GM20000 (cell line): ENCODE measurements at regions not wholly inside any gene's neighbourhood (a gene's known extent, or its start where the extent isn't known, plus 50 kb on each side); places are given as distances from the start of the nearest gene placed in this dataset.

Experiments
- DNase-seq: peaks from one replicate; pipeline ENCODE4 v3.0.0; 2012; ENCODE audit warnings: low spot score
- CTCF ChIP-seq: IDR thresholded peaks from 2 replicates; pipeline ENCODE4 v1.5.1; 2012; ENCODE audit warnings: mild to moderate bottlenecking, control low read depth; ENCODE audit errors: extremely low read depth, missing control alignments

DNA sequence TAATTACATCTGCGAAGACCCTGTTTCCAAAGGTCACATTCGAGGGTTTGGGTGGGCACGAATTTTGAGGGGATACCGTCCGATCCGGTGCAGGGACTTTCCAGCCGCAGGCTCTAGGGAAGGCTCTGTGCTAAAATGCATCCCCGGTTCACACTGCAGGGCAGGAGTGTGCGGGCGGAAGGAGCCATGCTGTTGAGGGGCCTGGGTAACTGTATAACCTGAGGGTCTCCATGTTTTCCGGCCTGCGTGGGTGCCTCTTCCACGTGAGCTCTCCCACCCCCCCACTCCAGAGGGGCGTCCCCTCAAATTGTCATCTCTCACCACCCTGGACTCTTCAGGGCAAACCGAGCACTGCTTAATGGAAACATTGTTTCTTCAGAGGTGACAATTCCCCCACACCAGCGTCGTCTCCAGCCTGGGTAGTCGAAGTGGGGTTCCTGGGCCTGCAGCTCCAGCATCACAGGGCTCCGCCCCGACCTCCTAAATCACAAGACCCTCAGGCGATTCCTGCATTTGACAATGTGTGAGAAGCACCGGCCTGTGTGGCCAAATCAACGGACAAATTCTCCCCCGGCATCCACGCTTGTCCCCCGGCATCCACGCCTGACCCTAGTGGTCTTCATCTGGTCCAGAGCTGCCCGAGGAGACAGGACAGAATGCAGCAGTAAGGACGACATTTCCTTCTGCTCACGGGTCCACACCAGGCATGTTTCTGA lies 51.2 kb downstream of the FOXL3 start:
- TF ChIP-seq CTCF = no peak
- no peak for DNase-seq

GRCh38 chr7:341841-342638 lies 52.1 kb downstream of the FOXL3 start:
- no peak for DNase-seq
- TF ChIP-seq CTCF = no peak

DNA sequence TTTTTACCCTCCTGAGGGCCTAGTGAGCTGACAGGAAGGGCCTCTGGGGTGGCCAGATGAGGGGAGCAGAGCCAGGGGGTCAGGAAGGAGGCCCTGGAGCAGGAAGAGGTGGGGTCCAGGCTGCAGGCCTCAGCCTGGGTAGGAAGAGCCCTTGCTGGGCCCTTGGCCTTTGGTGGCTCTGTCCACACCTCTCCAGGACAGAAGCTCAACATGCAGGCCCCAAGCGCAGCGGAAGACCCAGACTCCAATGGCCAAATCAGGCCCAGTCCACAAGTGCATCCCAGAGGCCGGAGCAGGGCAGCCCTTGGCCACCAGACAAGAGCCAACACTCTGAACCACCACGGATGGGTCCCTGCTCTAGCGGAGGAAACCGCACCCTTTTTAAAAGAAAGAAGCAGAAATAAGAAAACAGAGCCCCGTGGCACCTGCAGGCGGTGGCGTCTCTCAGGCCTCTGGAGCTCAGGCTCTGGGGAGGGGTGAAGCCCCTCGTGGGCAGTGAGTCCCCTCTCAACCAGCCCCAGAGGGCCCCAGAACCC lies 52.8 kb downstream of the FOXL3 start:
- no peak for DNase-seq
- TF ChIP-seq CTCF = no peak

GRCh38 chr7:343227-343822 lies 53.4 kb downstream of the FOXL3 start:
- no peak for TF ChIP-seq CTCF
- DNase-seq = no peak

DNA sequence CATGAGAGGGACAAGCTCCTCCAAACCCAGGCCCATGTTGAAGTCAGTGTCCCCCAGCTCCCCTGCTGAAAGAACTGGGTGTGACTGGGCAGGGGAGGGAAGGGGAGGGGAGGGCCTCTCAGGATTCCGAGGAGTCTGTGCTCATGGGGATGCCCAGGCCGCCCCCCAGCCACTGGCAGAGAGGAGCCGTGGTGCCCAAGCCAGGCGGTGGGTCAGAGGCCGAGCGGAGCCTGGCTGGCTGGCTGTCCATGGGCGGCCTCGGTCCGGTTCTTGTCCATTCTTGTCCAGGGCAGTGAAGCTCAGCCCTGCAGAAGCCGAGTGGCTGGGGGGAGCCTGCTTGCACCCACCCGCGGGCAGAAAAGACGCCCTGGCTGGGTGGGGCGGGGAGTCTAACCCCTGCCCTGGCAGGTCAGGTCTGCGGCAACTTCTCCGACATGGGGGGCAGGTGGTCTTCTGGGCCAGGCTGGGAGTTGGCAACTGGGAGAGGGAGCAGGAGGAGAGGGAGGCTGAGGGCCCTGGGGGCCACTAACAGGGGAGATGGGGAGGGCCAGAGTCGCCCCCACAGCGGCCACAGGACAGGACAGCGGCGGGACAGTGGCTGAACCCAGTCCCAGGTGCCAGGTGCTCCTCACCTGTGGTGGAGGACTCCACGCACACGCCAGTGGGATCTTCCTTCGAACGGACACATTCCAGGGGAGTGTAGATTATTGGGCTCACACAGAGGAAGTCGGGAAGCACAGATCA lies 54.1 kb downstream of the FOXL3 start:
- no peak for DNase-seq
- TF ChIP-seq CTCF = no peak

GRCh38 chr7:344608-344994 lies 54.6 kb downstream of the FOXL3 start:
- TF ChIP-seq CTCF = no peak
- DNase-seq = no peak
